Stimulated activated CD4-positive, alpha-beta T cell treated with anti-CD3 and anti-CD28 coated beads, Interleukin-2, amount 100 ng/mL, for 48 hours (primary cell): ENCODE measurements at regions not wholly inside any gene's neighbourhood (a gene's known extent, or its start where the extent isn't known, plus 50 kb on each side); places are given as distances from the start of the nearest gene placed in this dataset.

Experiments
- DNase-seq, 2 donors: peaks; one replicate each; pipeline ENCODE4 v3.0.0-alpha.2; 2020

DNA sequence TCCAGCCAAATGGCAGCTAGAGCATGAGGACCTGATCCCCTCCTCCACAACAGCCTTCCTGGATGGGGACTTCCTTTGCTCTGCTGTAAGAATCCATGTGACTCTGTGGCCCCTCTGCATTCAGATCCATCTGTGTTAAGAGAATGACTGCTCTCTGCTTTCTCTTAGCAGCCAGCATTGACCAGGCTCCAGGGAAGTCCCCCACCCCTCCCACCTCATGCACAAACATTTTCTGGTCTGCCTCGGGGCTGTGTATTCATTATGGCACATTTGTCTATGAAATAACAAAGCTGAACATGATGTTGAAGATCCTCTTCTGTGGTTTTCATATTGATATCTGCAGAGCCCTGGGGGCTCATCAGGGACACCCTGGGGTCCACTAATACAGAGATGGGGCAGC, 201.7 kb downstream of the NUAK1 start:
- DNase-seq: no peak

DNA sequence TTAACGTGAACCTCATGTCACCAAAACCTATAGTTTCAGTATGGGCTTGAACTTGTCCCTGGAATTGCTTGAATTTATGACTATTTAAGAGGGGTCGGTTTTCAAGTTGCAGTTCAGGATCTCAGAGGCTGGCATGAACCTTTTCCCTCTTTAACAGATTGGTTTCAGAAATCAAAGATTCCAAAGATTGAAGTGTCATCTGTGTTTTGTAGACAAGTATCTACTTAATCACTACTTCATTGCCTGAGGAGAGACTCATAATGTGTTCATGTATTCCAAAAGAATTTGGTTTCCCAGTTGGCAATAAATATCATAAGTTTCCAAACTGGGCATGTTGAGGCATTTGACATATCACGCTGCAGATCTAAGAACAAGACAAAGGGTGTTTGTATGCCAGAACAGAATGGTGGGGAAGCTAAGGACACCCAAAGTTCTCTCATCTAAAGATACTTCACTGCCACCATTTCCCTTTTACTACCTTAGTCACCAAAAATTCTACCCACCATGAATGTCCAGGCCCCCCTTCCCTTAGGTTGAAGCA, 199.5 kb downstream of the NUAK1 start:
- DNase-seq: no peak

DNA sequence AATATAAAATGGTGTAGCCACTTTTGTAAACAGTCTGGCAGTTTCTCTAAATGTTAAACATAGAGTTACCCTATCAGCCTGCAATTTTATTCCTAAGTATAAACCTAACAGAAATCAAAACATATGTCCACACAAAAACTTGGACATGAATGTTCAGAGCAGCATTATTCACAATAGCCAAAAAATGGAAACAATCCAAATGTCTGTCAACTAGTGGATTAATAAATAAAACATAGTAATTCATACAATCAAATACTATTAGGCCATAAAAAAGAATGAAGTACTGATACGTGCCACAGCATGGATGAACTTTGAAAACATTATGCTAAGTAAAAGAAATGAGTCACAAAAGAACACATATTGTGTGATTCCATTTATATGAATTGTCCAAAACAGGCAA, 196.5 kb downstream of the NUAK1 start:
- no peak for DNase-seq

DNA sequence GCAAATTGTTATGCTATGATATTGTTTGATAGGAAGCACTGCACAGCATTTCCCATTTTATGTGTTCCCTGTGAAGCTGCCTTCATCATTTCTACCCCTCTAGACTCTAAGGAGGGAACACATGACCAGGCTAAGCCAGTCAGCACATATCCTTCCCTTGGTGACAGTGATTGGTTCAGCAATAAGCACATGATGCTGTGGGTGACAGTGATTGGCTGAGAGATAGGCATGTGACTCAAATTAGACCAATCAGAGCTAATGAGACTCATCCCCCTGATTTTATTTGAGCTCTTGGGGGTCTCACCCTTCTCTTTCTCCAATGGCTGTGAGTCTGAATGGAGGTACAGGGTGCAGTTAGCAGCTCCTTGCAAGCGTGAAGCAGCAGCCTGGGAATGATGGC, 195.2 kb downstream of the NUAK1 start:
- DNase-seq: no peak

DNA sequence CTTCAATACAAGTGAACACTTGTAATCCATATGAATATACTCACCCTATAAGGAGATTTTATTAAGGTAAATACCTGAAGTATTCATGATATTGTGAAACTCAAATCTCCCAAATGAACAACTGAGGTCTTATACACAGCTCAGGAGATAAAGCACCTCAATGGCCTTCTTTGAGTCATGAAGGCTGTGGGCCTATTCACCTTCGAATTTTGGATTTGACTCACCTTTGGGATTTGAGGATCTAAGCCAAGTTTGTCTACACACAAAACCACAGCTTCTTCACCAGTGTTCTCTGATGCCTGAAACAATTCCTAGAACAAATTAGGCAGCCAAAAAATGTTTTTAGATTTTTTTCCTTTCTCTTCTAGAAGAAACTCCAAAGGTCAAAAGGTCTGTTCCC, 194.1 kb downstream of the NUAK1 start:
- DNase-seq: no peak

DNA sequence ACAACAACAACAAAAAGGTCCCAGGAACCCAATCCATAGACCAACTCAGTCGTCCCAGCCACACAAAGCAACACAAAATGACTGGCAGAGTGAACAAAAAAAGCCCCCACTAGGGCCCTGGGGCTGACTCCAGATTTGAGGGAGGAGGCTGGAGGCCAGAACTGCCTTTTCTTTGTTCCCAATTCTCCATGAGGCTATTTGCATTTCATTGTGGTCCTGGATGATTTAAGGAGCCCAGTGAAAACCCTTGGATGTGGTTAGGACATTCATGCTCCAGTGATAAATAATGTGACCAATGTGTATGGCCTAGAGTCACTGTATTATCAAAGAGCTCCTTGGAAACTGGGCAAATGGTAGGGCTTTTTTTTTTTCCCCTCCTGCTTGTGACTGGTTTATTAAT, 192.9 kb downstream of the NUAK1 start:
- DNase-seq: no peak

DNA sequence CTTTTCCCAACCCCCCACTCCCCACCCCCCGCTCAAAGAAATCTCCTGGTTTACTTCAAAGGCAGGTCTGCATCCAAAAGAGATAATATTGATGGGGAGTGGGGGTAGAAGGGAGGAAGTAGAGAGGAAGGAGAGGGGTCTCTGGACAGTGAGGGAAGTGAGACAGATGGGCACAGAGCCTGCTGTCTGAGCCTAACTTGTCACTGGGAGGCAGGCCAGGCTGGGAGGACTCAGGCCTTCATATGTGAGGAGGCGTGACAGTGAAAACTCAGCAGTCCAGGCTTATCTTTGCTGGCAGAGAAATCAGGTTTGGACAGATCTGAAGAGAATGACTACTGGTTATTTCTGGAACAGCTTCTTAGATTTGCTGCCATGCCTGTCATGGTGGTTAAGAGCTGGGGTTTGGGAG, 192.3 kb downstream of the NUAK1 start:
- no peak for DNase-seq

DNA sequence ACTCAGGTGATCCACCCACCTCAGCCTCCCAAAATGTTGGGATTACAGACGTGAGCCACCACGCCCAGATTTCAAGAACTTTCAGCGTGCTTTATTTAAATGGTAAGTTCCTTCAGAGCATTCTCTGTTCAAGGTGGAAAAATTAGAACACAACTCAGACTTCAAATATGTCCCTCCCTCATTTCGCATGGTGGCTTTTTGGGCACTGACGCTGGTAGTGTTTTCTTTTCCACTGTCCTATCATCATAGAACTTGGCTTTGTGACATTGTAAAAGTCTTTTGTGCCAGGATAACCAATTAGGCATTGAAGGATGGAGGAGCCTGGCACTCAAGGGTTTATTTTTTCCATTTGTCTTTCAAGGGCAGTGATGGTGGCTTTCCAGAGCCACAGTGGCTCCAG, 190.8 kb downstream of the NUAK1 start:
- no peak for DNase-seq

DNA sequence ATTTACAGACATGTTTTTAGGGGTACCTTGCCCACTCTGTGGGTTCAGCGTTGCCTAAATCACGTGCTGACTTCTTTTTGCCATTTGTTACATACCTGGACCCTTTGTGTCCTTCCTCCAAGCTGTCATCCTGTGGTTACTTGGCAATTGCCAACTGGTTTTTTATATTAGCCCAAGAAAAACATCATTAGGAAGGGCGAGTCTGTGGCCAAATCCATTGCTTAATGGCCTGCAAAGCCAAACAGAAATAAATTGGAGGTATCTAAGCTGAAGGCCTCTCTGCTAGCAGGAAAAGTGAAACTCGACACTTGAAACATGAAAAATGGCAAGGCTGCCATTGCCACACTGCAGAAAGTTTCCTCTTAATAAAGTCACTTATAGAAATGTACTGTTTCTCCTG, 190.4 kb downstream of the NUAK1 start:
- DNase-seq: no peak

DNA sequence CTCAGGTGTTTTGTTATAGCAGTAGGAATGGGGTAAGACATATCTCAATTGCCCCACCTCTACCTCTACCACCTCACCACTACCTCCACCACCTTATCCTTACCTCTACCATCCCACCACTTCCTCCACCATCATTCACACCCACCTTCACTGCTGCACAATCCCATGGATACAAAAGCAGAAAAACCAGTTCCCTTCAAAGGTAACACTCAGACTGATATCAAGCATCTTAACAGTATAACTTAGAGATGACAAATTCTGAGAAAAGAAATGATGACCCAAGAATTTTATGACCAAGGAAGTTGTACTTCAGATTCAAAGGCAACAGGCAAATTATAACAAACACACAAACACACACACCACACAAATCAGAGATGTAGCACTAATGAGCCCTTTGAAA, 189.4 kb downstream of the NUAK1 start:
- DNase-seq: no peak

DNA sequence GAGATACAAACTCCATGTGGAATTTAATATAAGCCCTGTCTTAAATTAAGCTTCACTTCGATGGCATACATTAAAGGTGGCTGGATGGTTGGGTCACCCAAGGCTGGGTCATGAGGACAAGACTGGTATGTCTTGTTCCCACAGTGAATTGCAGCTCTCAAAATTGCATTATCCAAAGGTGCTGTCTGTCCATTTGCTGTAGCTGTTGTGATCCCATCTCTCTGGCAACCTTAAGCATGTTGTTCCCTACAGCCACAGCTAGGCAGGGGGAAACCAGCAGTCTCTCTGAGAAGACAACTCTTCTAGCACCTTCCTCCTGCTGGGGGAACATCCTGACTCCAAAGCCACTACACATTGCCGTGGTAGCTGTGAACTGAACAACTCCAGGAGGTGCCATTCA, 187.0 kb downstream of the NUAK1 start:
- DNase-seq: no peak

DNA sequence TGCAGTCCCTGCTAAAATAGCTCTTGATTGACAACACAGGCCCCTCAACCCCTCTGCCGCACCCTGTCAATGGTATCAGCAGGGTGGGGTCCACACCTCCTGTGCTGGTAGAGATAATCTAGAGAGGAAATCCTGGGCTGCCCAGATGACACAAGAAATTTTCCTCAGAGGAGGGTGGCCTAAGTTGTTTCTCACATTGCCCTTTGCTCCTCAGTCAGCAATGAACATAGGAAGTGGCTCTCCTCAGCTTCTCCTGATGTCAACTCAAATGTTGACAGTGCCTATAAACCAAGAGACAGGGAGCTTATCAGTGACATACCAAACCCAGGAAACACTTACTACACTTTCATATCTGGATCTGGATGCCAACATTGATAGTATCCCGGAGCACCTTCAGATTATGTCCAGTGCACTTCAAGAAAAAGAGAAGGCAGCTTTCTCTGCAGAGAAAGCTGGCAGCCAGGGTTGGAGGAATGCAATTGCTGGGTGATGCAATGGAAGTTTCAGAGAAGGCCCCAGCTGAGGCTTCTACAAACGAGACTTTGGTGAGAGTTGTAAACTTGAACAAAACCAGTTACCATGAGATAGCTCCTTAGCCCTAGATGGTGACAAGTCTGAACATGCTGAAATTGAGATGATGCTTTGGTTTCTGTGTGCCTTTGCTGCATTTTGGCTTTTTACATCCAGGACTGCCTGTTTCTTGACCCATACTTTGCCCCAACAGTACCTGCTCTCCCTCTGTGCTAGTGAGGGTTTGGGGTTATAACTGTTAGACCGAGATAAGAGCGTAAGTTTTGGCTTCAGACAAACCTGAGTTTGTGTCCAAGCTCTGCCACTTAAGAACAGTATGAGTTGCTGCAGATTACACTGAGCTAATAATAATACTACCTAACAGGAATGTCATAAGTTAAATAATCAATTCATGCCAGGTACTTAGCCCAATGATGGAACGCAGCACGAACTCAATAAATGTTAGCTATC, 183.5 kb downstream of the NUAK1 start:
- DNase-seq: no peak

DNA sequence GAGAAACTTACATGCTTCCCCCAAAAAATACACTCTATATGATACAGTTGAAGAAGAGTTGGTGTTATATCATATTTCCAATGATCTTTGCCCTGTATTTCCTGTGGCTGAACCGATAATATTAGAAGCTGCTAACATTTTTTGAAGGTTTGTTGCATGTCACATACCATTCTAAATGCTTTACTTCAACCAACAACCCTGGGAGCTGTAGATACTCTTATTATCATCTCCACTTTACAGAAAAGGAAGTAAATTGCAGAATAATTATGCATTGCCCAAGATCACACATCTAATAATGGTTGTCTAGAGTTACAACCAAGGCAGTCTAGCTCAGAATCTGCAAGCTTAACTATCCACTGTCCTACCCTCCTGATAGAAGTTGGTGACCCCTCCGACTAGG, 182.8 kb downstream of the NUAK1 start:
- no peak for DNase-seq

DNA sequence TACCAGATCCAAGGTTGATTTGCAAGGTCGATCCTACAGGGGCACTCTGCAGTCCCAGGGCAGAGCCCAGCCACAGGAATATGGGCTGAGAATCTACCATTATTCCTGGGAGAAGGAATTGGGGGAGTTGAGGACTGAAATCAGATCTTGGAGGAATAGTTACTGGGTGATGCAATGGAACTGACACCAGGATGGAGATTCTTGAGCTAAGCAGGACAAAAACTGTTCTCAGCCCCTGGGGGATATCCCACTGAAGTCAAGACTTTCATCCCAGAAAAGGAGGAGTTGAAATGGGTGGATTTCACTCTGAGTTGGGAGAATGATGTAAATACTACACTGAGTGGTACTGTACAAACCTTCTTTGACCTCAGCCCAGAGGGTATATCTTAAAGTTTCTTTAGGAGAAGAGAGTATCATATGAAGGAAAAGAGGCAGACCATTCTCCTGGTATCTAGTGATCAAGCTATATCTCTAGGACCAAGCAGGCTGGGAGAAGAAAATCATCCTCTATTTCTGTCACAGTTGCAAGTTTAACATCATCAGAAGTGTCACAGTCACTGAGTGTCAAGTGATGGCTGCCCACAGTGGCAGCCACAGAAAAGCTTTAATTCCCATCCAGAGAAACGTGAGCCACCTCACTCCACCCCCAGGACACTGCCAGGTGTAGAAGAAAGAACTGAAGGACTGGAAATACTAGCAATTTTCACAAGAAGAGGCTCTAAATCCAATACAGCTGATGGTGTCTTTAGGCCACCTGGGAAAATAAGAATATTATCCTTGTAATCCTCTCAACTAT, 181.9 kb downstream of the NUAK1 start:
- no peak for DNase-seq

DNA sequence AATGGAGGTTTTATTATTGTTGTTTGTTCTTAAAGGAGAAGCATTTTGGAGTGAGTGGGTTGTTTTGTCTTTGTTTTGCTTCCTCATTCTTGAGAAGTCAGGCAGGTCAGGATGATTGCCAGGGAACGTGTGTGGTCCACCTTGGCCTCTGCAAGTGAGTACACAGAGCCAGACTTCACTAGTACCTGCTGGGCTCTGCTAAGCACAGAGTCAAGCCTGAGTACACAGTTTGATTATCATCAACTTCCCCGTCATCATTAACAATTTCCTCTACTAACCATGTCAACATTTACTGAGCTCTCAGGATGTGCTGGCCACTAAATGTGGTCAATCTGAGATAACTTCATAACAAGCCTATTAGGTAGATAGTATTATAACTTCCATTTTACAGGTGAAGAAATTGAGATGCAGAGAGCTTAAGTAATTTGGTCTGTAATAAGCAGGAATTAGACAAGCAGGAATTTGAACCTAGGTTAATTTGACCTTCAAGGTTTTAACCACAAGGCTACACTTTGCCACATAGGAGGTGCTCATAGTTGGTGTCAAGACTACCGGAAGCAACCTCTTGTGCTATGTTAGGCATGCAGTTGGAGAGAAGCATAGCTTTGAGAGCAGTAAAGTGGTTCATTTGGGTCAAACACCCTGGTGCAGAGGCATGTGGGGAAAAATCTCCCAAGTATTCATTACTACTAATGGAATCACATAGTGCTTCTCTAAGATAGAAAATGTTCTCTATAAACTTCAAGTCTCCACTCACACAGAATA, 178.3 kb downstream of the NUAK1 start:
- no peak for DNase-seq

DNA sequence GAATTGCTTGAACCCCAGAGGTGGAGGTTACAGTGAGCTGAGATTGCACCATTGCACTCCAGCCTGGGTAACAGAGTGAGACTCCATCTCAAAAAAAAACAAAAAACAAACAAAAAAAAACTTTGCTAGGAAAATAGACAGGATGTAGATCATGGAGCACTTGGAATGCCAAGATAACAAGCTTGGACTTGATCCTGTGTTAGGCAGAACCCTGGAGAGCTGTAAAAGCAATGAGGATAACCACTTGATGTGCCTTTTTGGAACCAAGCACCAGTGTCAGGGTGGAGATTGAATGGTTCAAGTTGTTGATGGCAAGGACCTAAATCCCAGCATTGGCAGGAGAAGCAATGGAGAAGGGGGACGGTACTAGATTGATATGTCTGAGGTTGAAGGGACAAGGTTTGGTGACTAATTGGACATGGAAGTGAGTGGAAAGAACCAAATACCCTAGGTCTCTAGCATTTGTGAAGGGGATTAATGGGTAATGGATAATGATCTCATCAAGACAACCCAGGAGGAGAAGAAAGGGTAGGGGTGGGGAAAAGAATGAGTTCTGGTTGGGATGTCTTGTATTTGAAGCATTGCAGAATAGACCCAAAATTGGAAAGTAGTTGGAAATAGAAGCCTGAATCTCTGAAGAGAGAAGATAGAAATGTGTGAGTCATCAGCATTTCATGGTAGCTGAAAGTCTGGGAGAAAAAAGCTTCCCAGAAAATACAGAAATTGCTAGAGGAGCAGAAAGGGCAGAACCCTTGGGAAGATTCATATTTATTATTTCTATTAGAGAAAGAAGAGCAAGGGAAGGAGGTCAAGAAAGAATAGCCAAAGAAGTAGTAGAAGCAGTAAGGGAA, 176.7 kb downstream of the NUAK1 start:
- DNase-seq: no peak

DNA sequence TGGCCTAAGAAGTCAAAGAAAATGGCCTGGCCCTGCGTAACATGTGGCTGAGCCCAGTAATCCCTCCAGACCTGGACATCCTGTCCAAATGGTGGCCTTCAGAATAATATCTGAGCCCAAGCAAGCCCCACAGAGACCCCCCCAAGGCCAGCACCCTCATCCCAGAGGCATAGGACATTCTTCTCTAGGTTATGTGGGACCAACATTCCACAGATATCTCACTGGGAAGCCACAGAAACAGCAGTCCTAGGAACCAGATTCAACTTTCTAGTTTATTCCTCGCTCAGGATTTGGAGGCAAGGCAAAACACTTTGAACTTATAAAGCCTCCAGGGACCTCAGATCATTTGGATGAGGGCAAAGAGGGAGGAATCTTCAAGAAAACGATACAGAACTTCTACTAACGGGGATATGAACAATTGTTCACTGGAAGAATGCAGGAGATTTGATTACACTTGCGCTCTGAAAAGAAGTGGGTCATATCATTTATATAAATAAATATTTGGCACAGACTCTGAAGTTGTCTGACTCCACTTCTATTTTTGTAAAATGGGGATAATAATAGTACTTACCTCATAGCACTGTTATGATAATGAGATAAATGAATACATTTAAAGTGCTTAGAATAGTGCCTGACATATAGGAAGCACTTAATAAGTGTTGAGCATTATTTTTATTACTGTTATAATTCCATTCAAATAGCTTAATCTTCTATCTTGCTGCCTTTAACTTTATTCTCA, 171.5 kb downstream of the NUAK1 start:
- no peak for DNase-seq

DNA sequence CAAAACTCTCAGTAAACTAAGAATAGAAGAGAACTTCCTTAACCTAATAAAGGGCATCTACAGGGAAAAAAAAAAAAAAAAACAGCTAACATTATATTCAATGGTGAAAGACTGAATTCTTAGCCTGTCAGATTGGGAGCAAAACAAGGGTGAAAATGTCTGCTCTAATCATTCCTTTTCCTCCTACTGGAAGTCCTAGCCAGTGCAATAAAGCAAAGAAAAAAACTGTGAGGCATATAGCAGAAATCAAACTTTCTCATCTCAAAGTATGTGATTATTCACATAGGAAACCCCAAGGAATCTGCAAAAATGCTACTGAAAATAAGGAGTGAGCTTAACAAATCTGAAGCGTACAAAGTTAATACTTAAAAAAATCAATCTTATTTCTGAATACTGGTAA, 170.7 kb downstream of the NUAK1 start:
- no peak for DNase-seq

DNA sequence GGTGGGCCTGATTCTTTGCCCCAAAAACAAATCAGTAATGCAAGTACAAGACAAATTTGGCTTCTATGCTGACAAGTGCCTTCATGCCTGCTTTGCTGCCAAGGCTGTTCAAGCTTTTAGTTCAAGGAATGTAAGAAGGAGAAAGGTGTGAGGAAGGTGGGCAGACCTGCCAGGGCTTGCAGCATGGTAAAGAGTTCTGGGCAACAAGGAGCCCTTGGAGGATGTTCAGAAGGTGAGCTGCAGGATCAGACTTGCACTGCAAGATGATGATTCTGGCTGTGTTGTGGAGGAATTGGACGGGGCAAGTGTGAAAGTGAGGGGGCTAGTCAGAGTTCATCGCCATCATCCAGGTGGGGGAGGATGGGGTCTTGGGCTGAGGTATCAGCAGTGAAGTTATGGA, 167.9 kb downstream of the NUAK1 start:
- no peak for DNase-seq

DNA sequence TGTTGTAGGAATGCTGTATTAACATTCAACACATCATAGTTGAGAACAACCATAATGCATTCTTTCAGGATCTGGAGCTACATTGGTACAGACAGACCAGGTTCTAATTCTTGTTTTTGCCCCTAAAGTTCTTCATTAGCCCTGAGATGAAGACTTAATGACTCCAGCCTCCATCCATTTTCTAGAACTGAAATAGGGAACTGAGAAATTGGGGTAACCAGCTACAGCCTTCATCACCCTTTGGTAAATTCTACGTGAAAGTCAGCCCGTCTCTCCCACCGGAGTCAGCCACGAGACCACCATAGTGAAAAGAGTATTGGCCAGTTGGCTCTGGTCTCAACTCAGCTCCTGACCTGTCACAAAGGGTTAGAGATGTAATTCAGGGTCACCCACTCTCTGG, 164.0 kb downstream of the NUAK1 start:
- no peak for DNase-seq

DNA sequence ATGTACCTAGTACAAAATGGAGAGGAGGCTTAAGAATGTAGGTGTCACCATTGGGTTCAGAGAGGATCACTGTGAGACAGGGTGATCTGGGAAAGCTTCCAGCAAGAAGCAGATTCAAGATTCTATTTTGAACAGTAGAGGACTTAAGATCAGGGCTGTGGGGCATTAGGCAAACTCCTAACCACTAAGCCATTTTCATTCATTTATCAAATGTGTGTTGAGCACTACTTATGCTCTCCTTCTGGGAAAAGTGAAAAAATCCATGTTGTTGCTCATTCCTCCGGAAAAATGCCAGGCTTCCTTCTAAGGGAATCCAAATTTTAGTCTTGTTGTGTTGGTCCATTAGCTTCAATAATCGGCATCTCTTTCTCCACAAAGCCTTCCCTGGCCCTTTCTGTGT, 163.4 kb downstream of the NUAK1 start:
- DNase-seq: no peak
